Suppressor macrophage treated with lipopolysaccharide for 4 hours (primary cell): ENCODE measurements at regions not wholly inside any gene's neighbourhood (a gene's known extent, or its start where the extent isn't known, plus 50 kb on each side); places are given as distances from the start of the nearest gene placed in this dataset.

Source experiments
- DNase-seq: peaks from one replicate; pipeline ENCODE4 v3.0.0-alpha.2; 2020

GRCh38 chr2:64287202-64287740 is 143.1 kb upstream of the PELI1 start:
- DNase-seq = no peak

GRCh38 chr2:64288321-64289193 is 144.3 kb upstream of the PELI1 start:
- DNase-seq = no peak

- DNase-seq = no peak
These were observed 145.0 kb upstream of the PELI1 start for GRCh38 chr2:64289251-64289650.

GRCh38 chr2:64289737-64290136 is 145.5 kb upstream of the PELI1 start:
- no peak for DNase-seq

- peak; percentile 71 for DNase-seq
These were observed 147.0 kb upstream of the PELI1 start for GRCh38 chr2:64291181-64291580.

- DNase-seq = no peak
These were observed 151.3 kb upstream of the PELI1 start for GRCh38 chr2:64295326-64296139.

GRCh38 chr2:64296140-64296480 is 151.9 kb upstream of the PELI1 start:
- DNase-seq = no peak

GRCh38 chr2:64296695-64297346 is 152.6 kb upstream of the PELI1 start:
- no peak for DNase-seq

DNA sequence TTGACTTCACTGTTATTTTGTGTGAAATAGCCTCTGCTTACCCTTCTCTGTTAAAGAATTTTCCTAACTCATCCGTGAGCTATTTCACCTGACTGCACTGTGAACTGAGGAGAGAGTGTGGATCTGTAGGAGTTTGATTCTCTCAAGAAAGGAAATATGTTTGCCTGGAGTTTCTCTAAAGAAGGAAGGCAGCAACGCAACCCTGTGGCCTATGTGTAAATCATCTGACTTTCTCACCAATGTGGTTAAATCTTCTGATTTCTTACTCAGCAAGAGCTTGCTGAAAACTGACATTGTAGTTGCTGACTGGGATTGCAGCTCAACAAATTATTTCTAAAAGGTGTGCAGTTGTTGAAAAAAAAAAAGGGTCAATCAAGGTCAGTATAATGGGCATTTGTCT is 153.9 kb upstream of the PELI1 start:
- peak; percentile 58 for DNase-seq

DNA sequence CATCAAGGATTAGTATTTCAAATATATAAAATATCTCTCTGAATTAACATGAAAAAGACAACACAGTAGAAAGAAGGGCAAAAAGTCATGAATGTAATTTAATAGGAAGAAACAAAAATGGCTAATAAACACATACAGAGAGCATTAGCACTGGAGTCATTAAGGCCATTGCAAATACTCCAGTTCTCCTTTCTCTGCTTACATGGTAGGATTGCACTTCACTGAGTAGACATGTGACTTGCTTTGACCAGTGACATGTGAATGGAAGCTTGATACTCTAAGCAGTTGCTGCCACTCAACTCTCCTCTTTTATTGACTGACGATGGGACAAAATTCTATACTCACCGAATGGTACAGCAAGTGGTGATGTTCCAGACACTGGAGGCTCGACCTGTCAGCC is 153.9 kb upstream of the LGALSL start:
- peak; percentile 53 for DNase-seq

DNA sequence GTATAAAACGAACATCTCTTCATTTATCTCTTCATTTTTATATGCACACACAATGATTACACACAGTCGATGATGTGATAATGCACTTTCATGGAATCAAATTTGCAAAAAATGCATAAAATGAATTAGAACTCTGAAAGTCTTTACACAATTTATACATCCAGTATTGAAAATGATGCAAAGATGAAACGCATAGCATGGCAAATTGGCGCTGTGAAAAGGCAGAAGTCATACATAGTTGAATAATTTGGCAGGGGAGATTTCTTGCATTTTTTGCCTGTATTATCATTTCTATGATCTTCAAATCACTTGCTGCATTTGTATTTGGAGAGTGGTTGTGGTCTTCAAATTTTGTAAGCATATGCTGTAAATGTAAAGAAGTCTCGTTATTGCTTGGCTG is 150.7 kb upstream of the LGALSL start:
- no peak for DNase-seq

- DNase-seq = no peak
These were observed 146.5 kb upstream of the LGALSL start for GRCh38 chr2:64307421-64307820.

- no peak for DNase-seq
These were observed 142.6 kb upstream of the LGALSL start for GRCh38 chr2:64311191-64311910.

DNA sequence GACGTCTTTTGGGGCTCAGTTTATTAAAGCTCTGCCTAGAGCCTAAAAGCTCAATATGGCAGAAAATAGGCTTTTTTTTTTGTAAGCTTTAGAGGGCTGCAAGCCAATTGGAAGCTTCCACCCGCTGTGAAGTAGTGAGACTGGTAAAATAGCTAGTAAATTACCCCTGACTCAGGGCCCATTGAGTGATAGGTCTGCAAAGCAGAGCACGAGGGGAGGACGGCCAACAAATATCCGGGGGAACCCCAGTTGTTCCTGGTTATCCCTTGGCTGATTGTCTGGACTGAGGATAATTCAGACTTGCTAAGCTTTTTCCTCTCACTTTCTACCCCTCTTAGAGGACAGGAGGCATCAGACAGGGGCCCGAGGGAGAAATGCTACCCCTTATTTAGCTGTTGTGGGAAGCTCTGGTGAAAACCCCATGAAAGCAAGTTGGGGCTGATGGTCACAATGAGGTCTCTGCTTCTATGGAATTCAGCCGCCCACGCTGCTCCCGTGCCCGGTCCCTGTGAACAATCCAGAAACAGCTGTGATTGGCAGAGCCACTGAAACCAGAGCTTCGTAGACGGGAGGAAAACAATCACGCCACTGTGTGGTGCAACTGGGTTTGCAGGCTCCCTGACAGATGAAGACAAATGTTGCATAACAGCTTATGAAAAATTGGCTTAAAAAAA is 141.9 kb upstream of the LGALSL start:
- DNase-seq = peak; percentile 86

- DNase-seq = no peak
These were observed 141.2 kb upstream of the LGALSL start for GRCh38 chr2:64312622-64313397.

GRCh38 chr2:64313398-64313723 is 140.6 kb upstream of the LGALSL start:
- DNase-seq = no peak

DNA sequence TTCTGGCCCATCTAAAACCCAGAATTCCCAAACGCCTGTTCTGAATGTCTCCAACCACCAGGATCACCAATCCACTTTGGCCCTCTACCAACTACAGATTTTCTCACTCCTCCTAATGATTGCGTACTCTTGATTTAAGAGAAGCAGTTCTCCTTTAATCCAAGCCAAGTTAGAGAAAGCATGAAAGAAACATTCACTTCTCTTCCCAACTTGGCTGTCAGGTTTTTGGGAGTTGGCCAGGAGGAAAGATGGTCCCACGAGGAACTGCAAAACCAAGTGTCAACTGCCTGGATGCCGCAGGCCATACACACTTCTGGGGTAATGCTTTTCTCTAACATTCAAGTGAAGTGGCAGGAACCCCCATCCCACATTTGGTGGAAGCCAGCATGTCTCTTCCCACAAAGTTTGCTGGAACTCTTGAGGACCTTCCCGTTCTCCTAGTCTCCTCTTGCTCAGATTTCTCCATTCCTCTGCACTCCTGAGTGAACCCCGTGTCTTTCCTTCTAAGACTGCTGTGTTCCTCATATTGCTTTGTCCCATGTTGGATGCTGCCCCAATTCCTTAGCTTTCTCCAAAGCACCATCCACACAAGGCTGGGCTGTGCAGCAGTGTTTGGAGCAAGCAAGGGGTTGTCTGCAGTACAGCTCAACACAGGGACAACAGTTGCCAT is 138.5 kb upstream of the LGALSL start:
- DNase-seq = no peak

DNA sequence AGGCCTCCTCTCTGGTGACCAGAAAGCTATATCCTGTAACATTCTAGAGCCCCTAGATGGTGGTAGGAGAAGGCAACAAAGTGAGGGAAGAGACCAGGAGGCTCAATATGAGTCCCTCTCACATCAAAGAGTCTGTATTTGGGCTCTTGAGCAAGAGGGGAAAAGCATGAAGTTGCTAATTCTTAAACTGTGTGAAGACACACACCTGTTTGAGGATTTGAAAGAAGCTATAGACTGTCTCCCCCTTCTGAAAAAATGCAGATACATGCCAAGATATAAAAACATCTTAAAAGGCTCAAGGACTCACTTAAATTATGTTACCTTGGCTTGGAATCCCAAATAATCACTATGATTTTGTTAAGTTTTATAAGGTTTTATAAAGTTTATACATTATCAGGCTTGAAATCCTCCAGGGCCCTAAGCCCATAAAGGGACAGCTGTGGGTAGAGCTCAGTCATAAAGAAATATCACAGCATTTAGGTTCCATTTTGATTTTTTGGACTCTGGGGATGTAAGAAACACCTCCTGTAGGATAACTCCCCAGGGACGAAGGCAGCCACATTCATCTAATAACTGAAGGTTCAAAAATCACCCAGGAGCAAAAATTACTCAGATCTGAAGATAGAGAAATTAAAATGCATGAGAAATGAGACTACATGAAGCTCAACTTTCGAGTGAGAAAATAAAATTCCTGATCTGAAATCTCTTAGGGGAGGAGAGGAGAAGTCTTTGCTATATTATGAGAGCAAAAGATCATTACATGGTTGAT is 136.1 kb upstream of the LGALSL start:
- no peak for DNase-seq

- peak; percentile 58 for DNase-seq
These were observed 135.6 kb upstream of the LGALSL start for GRCh38 chr2:64318476-64318748.

- no peak for DNase-seq
These were observed 134.1 kb upstream of the LGALSL start for GRCh38 chr2:64319896-64320295.
